ENCODE measurements at regions not wholly inside any gene's neighbourhood (a gene's known extent, or its start where the extent isn't known, plus 50 kb on each side); places are given as distances from the start of the nearest gene placed in this dataset.

GRCh38 chr11:13595166-13595565 lies 73.3 kb upstream of the FAR1 start:
- TF ChIP-seq, protein P1, sequence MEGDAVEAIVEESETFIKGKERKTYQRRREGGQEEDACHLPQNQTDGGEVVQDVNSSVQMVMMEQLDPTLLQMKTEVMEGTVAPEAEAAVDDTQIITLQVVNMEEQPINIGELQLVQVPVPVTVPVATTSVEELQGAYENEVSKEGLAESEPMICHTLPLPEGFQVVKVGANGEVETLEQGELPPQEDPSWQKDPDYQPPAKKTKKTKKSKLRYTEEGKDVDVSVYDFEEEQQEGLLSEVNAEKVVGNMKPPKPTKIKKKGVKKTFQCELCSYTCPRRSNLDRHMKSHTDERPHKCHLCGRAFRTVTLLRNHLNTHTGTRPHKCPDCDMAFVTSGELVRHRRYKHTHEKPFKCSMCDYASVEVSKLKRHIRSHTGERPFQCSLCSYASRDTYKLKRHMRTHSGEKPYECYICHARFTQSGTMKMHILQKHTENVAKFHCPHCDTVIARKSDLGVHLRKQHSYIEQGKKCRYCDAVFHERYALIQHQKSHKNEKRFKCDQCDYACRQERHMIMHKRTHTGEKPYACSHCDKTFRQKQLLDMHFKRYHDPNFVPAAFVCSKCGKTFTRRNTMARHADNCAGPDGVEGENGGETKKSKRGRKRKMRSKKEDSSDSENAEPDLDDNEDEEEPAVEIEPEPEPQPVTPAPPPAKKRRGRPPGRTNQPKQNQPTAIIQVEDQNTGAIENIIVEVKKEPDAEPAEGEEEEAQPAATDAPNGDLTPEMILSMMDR (IDR thresholded peaks at IDR 0.05): no peak
- TF ChIP-seq, protein P2, sequence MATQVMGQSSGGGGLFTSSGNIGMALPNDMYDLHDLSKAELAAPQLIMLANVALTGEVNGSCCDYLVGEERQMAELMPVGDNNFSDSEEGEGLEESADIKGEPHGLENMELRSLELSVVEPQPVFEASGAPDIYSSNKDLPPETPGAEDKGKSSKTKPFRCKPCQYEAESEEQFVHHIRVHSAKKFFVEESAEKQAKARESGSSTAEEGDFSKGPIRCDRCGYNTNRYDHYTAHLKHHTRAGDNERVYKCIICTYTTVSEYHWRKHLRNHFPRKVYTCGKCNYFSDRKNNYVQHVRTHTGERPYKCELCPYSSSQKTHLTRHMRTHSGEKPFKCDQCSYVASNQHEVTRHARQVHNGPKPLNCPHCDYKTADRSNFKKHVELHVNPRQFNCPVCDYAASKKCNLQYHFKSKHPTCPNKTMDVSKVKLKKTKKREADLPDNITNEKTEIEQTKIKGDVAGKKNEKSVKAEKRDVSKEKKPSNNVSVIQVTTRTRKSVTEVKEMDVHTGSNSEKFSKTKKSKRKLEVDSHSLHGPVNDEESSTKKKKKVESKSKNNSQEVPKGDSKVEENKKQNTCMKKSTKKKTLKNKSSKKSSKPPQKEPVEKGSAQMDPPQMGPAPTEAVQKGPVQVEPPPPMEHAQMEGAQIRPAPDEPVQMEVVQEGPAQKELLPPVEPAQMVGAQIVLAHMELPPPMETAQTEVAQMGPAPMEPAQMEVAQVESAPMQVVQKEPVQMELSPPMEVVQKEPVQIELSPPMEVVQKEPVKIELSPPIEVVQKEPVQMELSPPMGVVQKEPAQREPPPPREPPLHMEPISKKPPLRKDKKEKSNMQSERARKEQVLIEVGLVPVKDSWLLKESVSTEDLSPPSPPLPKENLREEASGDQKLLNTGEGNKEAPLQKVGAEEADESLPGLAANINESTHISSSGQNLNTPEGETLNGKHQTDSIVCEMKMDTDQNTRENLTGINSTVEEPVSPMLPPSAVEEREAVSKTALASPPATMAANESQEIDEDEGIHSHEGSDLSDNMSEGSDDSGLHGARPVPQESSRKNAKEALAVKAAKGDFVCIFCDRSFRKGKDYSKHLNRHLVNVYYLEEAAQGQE (IDR thresholded peaks at IDR 0.05): no peak
- TF ChIP-seq JUN (IDR thresholded peaks at IDR 0.05) (no peak), CHD2 (IDR thresholded peaks at IDR 0.05; ENCODE audit: low read length, partially characterized antibody) (no peak), RAD21 (conservative IDR thresholded peaks at IDR 0.05 in 1 of 2, IDR thresholded peaks at IDR 0.05 in 1 of 2) (no peak), USF2 (IDR thresholded peaks at IDR 0.05) (no peak), SREBF2 (IDR thresholded peaks at IDR 0.05) (no peak), POLR2A (IDR thresholded peaks at IDR 0.05; ENCODE audit: low read length) (no peak), PHF8 (IDR thresholded peaks at IDR 0.05; ENCODE audit: borderline replicate concordance, low read depth) (no peak)
- TF ChIP-seq, protein P3, sequence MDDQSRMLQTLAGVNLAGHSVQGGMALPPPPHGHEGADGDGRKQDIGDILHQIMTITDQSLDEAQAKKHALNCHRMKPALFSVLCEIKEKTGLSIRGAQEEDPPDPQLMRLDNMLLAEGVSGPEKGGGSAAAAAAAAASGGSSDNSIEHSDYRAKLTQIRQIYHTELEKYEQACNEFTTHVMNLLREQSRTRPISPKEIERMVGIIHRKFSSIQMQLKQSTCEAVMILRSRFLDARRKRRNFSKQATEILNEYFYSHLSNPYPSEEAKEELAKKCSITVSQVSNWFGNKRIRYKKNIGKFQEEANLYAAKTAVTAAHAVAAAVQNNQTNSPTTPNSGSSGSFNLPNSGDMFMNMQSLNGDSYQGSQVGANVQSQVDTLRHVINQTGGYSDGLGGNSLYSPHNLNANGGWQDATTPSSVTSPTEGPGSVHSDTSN (IDR thresholded peaks at IDR 0.05): no peak
- TF ChIP-seq, protein P4, sequence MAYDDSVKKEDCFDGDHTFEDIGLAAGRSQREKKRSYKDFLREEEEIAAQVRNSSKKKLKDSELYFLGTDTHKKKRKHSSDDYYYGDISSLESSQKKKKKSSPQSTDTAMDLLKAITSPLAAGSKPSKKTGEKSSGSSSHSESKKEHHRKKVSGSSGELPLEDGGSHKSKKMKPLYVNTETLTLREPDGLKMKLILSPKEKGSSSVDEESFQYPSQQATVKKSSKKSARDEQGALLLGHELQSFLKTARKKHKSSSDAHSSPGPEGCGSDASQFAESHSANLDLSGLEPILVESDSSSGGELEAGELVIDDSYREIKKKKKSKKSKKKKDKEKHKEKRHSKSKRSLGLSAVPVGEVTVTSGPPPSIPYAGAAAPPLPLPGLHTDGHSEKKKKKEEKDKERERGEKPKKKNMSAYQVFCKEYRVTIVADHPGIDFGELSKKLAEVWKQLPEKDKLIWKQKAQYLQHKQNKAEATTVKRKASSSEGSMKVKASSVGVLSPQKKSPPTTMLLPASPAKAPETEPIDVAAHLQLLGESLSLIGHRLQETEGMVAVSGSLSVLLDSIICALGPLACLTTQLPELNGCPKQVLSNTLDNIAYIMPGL (CRISPR knock-in tag; IDR thresholded peaks at IDR 0.05; ENCODE audit: borderline replicate concordance): no peak
